ENCODE measurements at regions not wholly inside any gene's neighbourhood (a gene's known extent, or its start where the extent isn't known, plus 50 kb on each side); places are given as distances from the start of the nearest gene placed in this dataset.

- H3K27me3 Mint-ChIP-seq (ENCODE audit: low read depth): peaks cover 11% of the 10 kb centered on the region
- no peaks in the 10 kb centered on the region for H3K9me3 Mint-ChIP-seq
- H3K27ac Mint-ChIP-seq: no peak overlapping the region
- H3K4me1 Mint-ChIP-seq (ENCODE audit: low read depth): no peaks in the 10 kb centered on the region
- no peaks in the 10 kb centered on the region for H3K36me3 Mint-ChIP-seq (ENCODE audit: insufficient read depth in 2 of 2)
- ATAC-seq (replicated peaks in 1 of 2) (no peak), DNase-seq (no peak)
- H3K4me3 Mint-ChIP-seq: no peak overlapping the region
Measured at GRCh38 chr7:131865911-131866310, 309.5 kb upstream of the PODXL start.

GRCh38 chr7:131861620-131862346 lies 305.4 kb upstream of the PODXL start:
- no peaks in the 10 kb centered on the region for H3K36me3 Mint-ChIP-seq (ENCODE audit: insufficient read depth in 2 of 2)
- H3K4me1 Mint-ChIP-seq (ENCODE audit: low read depth): no peaks in the 10 kb centered on the region
- H3K27ac Mint-ChIP-seq: no peak overlapping the region
- peaks cover 0 to 2% of the 10 kb centered on the region in 2 donors for H3K9me3 Mint-ChIP-seq
- no peak overlapping the region for H3K4me3 Mint-ChIP-seq
- DNase-seq: no peak
- peaks cover 5% of the 10 kb centered on the region for H3K27me3 Mint-ChIP-seq (ENCODE audit: low read depth)
- no peak for ATAC-seq (replicated peaks in 1 of 2)

GRCh38 chr7:131859147-131859821 lies 302.9 kb upstream of the PODXL start:
- DNase-seq (peak; percentile 33 to 50), ATAC-seq (replicated peaks in 1 of 2) (peak; percentile 50 to 72)
- Mint-ChIP-seq H3K4me3 (no peak overlapping the region), H3K27me3 (ENCODE audit: low read depth) (peaks cover 7% of the 10 kb centered on the region), H3K4me1 (ENCODE audit: low read depth) (no peaks in the 10 kb centered on the region), H3K36me3 (ENCODE audit: insufficient read depth in 2 of 2) (no peaks in the 10 kb centered on the region), H3K27ac (no peak overlapping the region), H3K9me3 (peaks cover 2 to 3% of the 10 kb centered on the region in 2 donors)

- H3K4me1 Mint-ChIP-seq (ENCODE audit: low read depth): no peaks in the 10 kb centered on the region
Measured at GRCh38 chr7:131858611-131859010, 302.2 kb upstream of the PODXL start.

GRCh38 chr7:131849472-131849871 lies 293.0 kb upstream of the PODXL start:
- no peak for ATAC-seq (replicated peaks in 1 of 2)

More at GRCh38 chr7:131858611-131859010, 302.2 kb upstream of the PODXL start:
- peaks cover 2 to 3% of the 10 kb centered on the region in 2 donors for H3K9me3 Mint-ChIP-seq
- no peaks in the 10 kb centered on the region for H3K36me3 Mint-ChIP-seq (ENCODE audit: insufficient read depth in 2 of 2)
- no peak overlapping the region for H3K4me3 Mint-ChIP-seq
- no peak for DNase-seq
- no peak for ATAC-seq (replicated peaks in 1 of 2)
- H3K27me3 Mint-ChIP-seq (ENCODE audit: low read depth): peaks cover 7% of the 10 kb centered on the region
- no peak overlapping the region for H3K27ac Mint-ChIP-seq

GRCh38 chr7:131848033-131848432 lies 291.6 kb upstream of the PODXL start:
- DNase-seq (no peak), ATAC-seq (replicated peaks in 1 of 2) (no peak)
- Mint-ChIP-seq H3K4me3 (no peak overlapping the region), H3K36me3 (ENCODE audit: insufficient read depth in 2 of 2) (no peaks in the 10 kb centered on the region), H3K27ac (no peak overlapping the region), H3K9me3 (no peaks in the 10 kb centered on the region), H3K4me1 (ENCODE audit: low read depth) (no peaks in the 10 kb centered on the region), H3K27me3 (ENCODE audit: low read depth) (peaks cover 12% of the 10 kb centered on the region)

More at GRCh38 chr7:131849472-131849871, 293.0 kb upstream of the PODXL start:
- no peak for DNase-seq
- no peaks in the 10 kb centered on the region for H3K4me1 Mint-ChIP-seq (ENCODE audit: low read depth)
- H3K27me3 Mint-ChIP-seq (ENCODE audit: low read depth): peaks cover 5% of the 10 kb centered on the region
- no peaks in the 10 kb centered on the region for H3K9me3 Mint-ChIP-seq
- no peaks in the 10 kb centered on the region for H3K36me3 Mint-ChIP-seq (ENCODE audit: insufficient read depth in 2 of 2)
- no peak overlapping the region for H3K4me3 Mint-ChIP-seq
- H3K27ac Mint-ChIP-seq: no peak overlapping the region

- ATAC-seq (replicated peaks in 1 of 2): no peak
Measured at GRCh38 chr7:131845573-131846314, 289.3 kb upstream of the PODXL start.

GRCh38 chr7:131844369-131844768 lies 287.9 kb upstream of the PODXL start:
- Mint-ChIP-seq H3K27me3 (ENCODE audit: low read depth) (peaks cover 12% of the 10 kb centered on the region), H3K4me3 (no peak overlapping the region), H3K9me3 (no peaks in the 10 kb centered on the region), H3K4me1 (ENCODE audit: low read depth) (no peaks in the 10 kb centered on the region), H3K36me3 (ENCODE audit: insufficient read depth in 2 of 2) (no peaks in the 10 kb centered on the region), H3K27ac (no peak overlapping the region)
- ATAC-seq (replicated peaks in 1 of 2) (no peak), DNase-seq (no peak)

More at GRCh38 chr7:131845573-131846314, 289.3 kb upstream of the PODXL start:
- H3K27me3 Mint-ChIP-seq (ENCODE audit: low read depth): peaks cover 12% of the 10 kb centered on the region
- H3K27ac Mint-ChIP-seq: no peak overlapping the region
- H3K9me3 Mint-ChIP-seq: no peaks in the 10 kb centered on the region
- H3K36me3 Mint-ChIP-seq (ENCODE audit: insufficient read depth in 2 of 2): no peaks in the 10 kb centered on the region
- no peak for DNase-seq
- no peaks in the 10 kb centered on the region for H3K4me1 Mint-ChIP-seq (ENCODE audit: low read depth)
- H3K4me3 Mint-ChIP-seq: no peak overlapping the region

- ATAC-seq (replicated peaks in 1 of 2): no peak
- no peaks in the 10 kb centered on the region for H3K9me3 Mint-ChIP-seq
- peaks cover 12% of the 10 kb centered on the region for H3K27me3 Mint-ChIP-seq (ENCODE audit: low read depth)
- DNase-seq: no peak
- H3K36me3 Mint-ChIP-seq (ENCODE audit: insufficient read depth in 2 of 2): no peaks in the 10 kb centered on the region
- H3K4me3 Mint-ChIP-seq: no peak overlapping the region
- no peaks in the 10 kb centered on the region for H3K4me1 Mint-ChIP-seq (ENCODE audit: low read depth)
- no peak overlapping the region for H3K27ac Mint-ChIP-seq
Measured at GRCh38 chr7:131843898-131844331, 287.5 kb upstream of the PODXL start.

GRCh38 chr7:131839967-131840690 lies 283.7 kb upstream of the PODXL start:
- peaks cover 13% of the 10 kb centered on the region for H3K27me3 Mint-ChIP-seq (ENCODE audit: low read depth)
- no peak overlapping the region for H3K4me3 Mint-ChIP-seq
- H3K9me3 Mint-ChIP-seq: no peaks in the 10 kb centered on the region
- no peaks in the 10 kb centered on the region for H3K4me1 Mint-ChIP-seq (ENCODE audit: low read depth)
- DNase-seq: no peak
- H3K36me3 Mint-ChIP-seq (ENCODE audit: insufficient read depth in 2 of 2): no peaks in the 10 kb centered on the region
- ATAC-seq (replicated peaks in 1 of 2): no peak
- H3K27ac Mint-ChIP-seq: no peak overlapping the region

- no peak for DNase-seq
- Mint-ChIP-seq H3K9me3 (no peaks in the 10 kb centered on the region), H3K27ac (no peak overlapping the region), H3K27me3 (ENCODE audit: low read depth) (peaks cover 6% of the 10 kb centered on the region), H3K36me3 (ENCODE audit: insufficient read depth in 2 of 2) (no peaks in the 10 kb centered on the region), H3K4me3 (no peak overlapping the region), H3K4me1 (ENCODE audit: low read depth) (no peaks in the 10 kb centered on the region)
- ATAC-seq (replicated peaks in 1 of 2): no peak
Measured at GRCh38 chr7:131836733-131837132, 280.3 kb upstream of the PODXL start.

- ATAC-seq (replicated peaks in 1 of 2) (no peak), DNase-seq (no peak)
- Mint-ChIP-seq H3K27me3 (ENCODE audit: low read depth) (peaks cover 8% of the 10 kb centered on the region), H3K36me3 (ENCODE audit: insufficient read depth in 2 of 2) (no peaks in the 10 kb centered on the region), H3K27ac (no peak overlapping the region), H3K9me3 (no peaks in the 10 kb centered on the region), H3K4me3 (no peak overlapping the region), H3K4me1 (ENCODE audit: low read depth) (no peaks in the 10 kb centered on the region)
Measured at GRCh38 chr7:131835141-131835540, 278.7 kb upstream of the PODXL start.

- H3K4me3 Mint-ChIP-seq: no peak overlapping the region
- H3K27ac Mint-ChIP-seq: no peak overlapping the region
- H3K4me1 Mint-ChIP-seq (ENCODE audit: low read depth): no peaks in the 10 kb centered on the region
- no peak for ATAC-seq (replicated peaks in 1 of 2)
- peaks cover 8% of the 10 kb centered on the region for H3K27me3 Mint-ChIP-seq (ENCODE audit: low read depth)
- DNase-seq: no peak
- no peaks in the 10 kb centered on the region for H3K9me3 Mint-ChIP-seq
- no peaks in the 10 kb centered on the region for H3K36me3 Mint-ChIP-seq (ENCODE audit: insufficient read depth in 2 of 2)
Measured at GRCh38 chr7:131830681-131831080, 274.3 kb upstream of the PODXL start.
